Prostate gland (tissue), 2 donors: ENCODE measurements at regions not wholly inside any gene's neighbourhood (a gene's known extent, or its start where the extent isn't known, plus 50 kb on each side); places are given as distances from the start of the nearest gene placed in this dataset.

ENCODE experiments used
- CTCF ChIP-seq, 4 experiments: fragments of 200-600 bp in 2 of 4; fragments of 450-650 bp in 2 of 4; sonication (generic) in 2 of 4; IDR thresholded peaks; 1 replicate in 3 of 4; 2 replicates in 1 of 4; pipeline ENCODE4 v1.5.1; 2016 to 2019; ENCODE audit warnings: antibody characterized with exemption in 4 of 4, mild to moderate bottlenecking in 2 of 4, moderate library complexity in 2 of 4
- POLR2A ChIP-seq: fragments of 450-650 bp; IDR thresholded peaks from one replicate; pipeline ENCODE4 v1.6.1; 2016; ENCODE audit warnings: antibody characterized with exemption, mild to moderate bottlenecking
- POLR2AphosphoS5 ChIP-seq: sonication (generic); formaldehyde crosslinking; IDR thresholded peaks from one replicate; pipeline ENCODE4 v1.6.1; 2017; ENCODE audit warnings: antibody characterized with exemption

- TF ChIP-seq CTCF (IDR thresholded peaks at IDR 0.05): no peak
- TF ChIP-seq POLR2AphosphoS5: no peak
- TF ChIP-seq POLR2A: no peak
These were observed 571.8 kb downstream of the CCSER2 start for GRCh38 chr10:84900141-84900540.
